Glutamatergic neuron (in vitro differentiated cells): ENCODE measurements at regions not wholly inside any gene's neighbourhood (a gene's known extent, or its start where the extent isn't known, plus 50 kb on each side); places are given as distances from the start of the nearest gene placed in this dataset.

Experiments
- DNase-seq: peaks from one replicate; pipeline ENCODE4 v3.0.0; 2022
- H3K27ac Mint-ChIP-seq: one replicate; pipeline ENCODE4 v1.8.0; 2020; ENCODE audit warnings: mild to moderate bottlenecking, mixed read lengths, inconsistent platforms; ENCODE audit not compliant: unreplicated experiment
- H3K27me3 Mint-ChIP-seq: one replicate; pipeline ENCODE4 v1.8.0; 2020; ENCODE audit warnings: mild to moderate bottlenecking, moderate library complexity, mixed read lengths, inconsistent platforms; ENCODE audit not compliant: unreplicated experiment
- H3K36me3 Mint-ChIP-seq: one replicate; pipeline ENCODE4 v1.8.0; 2020; ENCODE audit warnings: mild to moderate bottlenecking, mixed read lengths, inconsistent platforms; ENCODE audit not compliant: unreplicated experiment
- H3K4me1 Mint-ChIP-seq: one replicate; pipeline ENCODE4 v1.8.0; 2020; ENCODE audit warnings: mild to moderate bottlenecking, low read depth, mixed read lengths, inconsistent platforms; ENCODE audit not compliant: unreplicated experiment
- H3K4me3 Mint-ChIP-seq: one replicate; pipeline ENCODE4 v1.8.0; 2020; ENCODE audit warnings: mild to moderate bottlenecking, mixed read lengths, inconsistent platforms; ENCODE audit not compliant: unreplicated experiment
- H3K9me3 Mint-ChIP-seq: one replicate; pipeline ENCODE4 v1.8.0; 2020; ENCODE audit warnings: mild to moderate bottlenecking, moderate library complexity, mixed read lengths, inconsistent platforms; ENCODE audit not compliant: unreplicated experiment
- CTCF ChIP-seq: fragments of 200-600 bp; sonication (generic); IDR thresholded peaks from one replicate; pipeline ENCODE4 v1.5.0; 2021; ENCODE audit not compliant: partially characterized antibody, unreplicated experiment

GRCh38 chr4:180695851-180696250 is 1547.4 kb upstream of the TENM3 start:
- H3K9me3 Mint-ChIP-seq, result peaks cover 2% of the 10 kb centered on the region

GRCh38 chr4:180696460-180697092 is 1546.6 kb upstream of the TENM3 start:
- no peak overlapping the region for H3K4me3 Mint-ChIP-seq
- H3K9me3 Mint-ChIP-seq, result peaks cover 2% of the 10 kb centered on the region
- H3K27me3 Mint-ChIP-seq, result no peaks in the 10 kb centered on the region
- peaks cover 12% of the 10 kb centered on the region for H3K36me3 Mint-ChIP-seq
- no peak for DNase-seq
- TF ChIP-seq CTCF, result no peak
- H3K4me1 Mint-ChIP-seq, result peaks cover 2% of the 10 kb centered on the region
- H3K27ac Mint-ChIP-seq, result no peak overlapping the region

More at GRCh38 chr4:180695851-180696250, 1547.4 kb upstream of the TENM3 start:
- Mint-ChIP-seq H3K36me3 (peaks cover 12% of the 10 kb centered on the region), H3K27me3 (no peaks in the 10 kb centered on the region), H3K27ac (no peak overlapping the region), H3K4me3 (no peak overlapping the region), H3K4me1 (peaks cover 2% of the 10 kb centered on the region)
- DNase-seq, result no peak
- no peak for TF ChIP-seq CTCF

GRCh38 chr4:180698550-180699195 is 1544.5 kb upstream of the TENM3 start:
- no peak overlapping the region for H3K27ac Mint-ChIP-seq
- peaks cover 15% of the 10 kb centered on the region for H3K36me3 Mint-ChIP-seq
- no peaks in the 10 kb centered on the region for H3K27me3 Mint-ChIP-seq
- no peak for DNase-seq
- H3K9me3 Mint-ChIP-seq, result peaks cover 2% of the 10 kb centered on the region
- peaks cover 2% of the 10 kb centered on the region for H3K4me1 Mint-ChIP-seq
- no peak overlapping the region for H3K4me3 Mint-ChIP-seq
- no peak for TF ChIP-seq CTCF

- no peaks in the 10 kb centered on the region for H3K9me3 Mint-ChIP-seq
- H3K36me3 Mint-ChIP-seq, result peaks cover 4% of the 10 kb centered on the region
- no peak overlapping the region for H3K27ac Mint-ChIP-seq
- H3K4me3 Mint-ChIP-seq, result no peak overlapping the region
- no peaks in the 10 kb centered on the region for H3K27me3 Mint-ChIP-seq
- H3K4me1 Mint-ChIP-seq, result no peaks in the 10 kb centered on the region
- DNase-seq, result no peak
- TF ChIP-seq CTCF, result no peak
These were observed 1536.4 kb upstream of the TENM3 start for GRCh38 chr4:180706766-180707165.

- H3K27ac Mint-ChIP-seq, result no peak overlapping the region
These were observed 1532.4 kb upstream of the TENM3 start for GRCh38 chr4:180710628-180711337.

More at GRCh38 chr4:180710628-180711337, 1532.4 kb upstream of the TENM3 start:
- Mint-ChIP-seq H3K9me3 (no peaks in the 10 kb centered on the region), H3K27me3 (no peaks in the 10 kb centered on the region), H3K36me3 (no peaks in the 10 kb centered on the region), H3K4me1 (no peaks in the 10 kb centered on the region), H3K4me3 (no peak overlapping the region)
- TF ChIP-seq CTCF, result no peak
- no peak for DNase-seq
